Rectal smooth muscle tissue (tissue), 1 donor: ENCODE measurements at regions not wholly inside any gene's neighbourhood (a gene's known extent, or its start where the extent isn't known, plus 50 kb on each side); places are given as distances from the start of the nearest gene placed in this dataset.

Experiments used
- H3K27ac ChIP-seq: one replicate; pipeline ENCODE4 v1.7.0; 2013; ENCODE audit warnings: low read depth, low read length, inconsistent platforms
- H3K27me3 ChIP-seq: one replicate; pipeline ENCODE4 v1.7.0; 2013; ENCODE audit warnings: low read length; ENCODE audit not compliant: control insufficient read depth, insufficient read depth
- H3K36me3 ChIP-seq: one replicate; pipeline ENCODE4 v1.7.0; 2013; ENCODE audit warnings: low read length; ENCODE audit not compliant: control insufficient read depth, insufficient read depth
- H3K4me1 ChIP-seq: one replicate; pipeline ENCODE4 v1.7.0; 2013; ENCODE audit warnings: low read length; ENCODE audit not compliant: control insufficient read depth, insufficient read depth
- H3K4me3 ChIP-seq: one replicate; pipeline ENCODE4 v1.7.0; 2013; ENCODE audit warnings: low read length
- H3K9ac ChIP-seq: one replicate; pipeline ENCODE4 v1.7.0; 2013; ENCODE audit warnings: low read length

- H3K27ac ChIP-seq: no peak overlapping the region
- no peak overlapping the region for H3K9ac ChIP-seq
- no peaks in the 10 kb centered on the region for H3K36me3 ChIP-seq
- no peaks in the 10 kb centered on the region for H3K27me3 ChIP-seq
- H3K4me1 ChIP-seq: no peaks in the 10 kb centered on the region
- H3K4me3 ChIP-seq: no peak overlapping the region
Observed at GRCh38 chr7:15921576-15921975, 235.1 kb upstream of the MEOX2 start.

DNA sequence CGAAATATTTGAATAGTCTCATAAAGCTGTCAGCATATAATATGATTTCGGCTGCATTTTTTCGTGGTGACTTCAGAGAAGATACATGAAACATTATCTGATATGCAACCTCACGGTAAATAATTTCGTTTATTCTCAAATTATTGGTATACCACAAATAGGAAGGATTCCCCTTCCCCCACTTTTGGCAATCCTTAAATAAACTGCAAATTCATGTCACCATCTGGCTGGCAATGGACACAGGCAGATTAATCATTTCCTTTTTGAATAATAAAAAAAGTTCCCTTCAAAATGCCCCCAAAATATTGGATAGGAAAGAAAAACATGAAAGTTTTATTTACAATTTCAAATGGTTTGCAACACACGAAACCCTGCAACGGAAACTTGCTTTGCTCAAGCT is 234.5 kb upstream of the MEOX2 start:
- Histone ChIP-seq H3K36me3 (no peaks in the 10 kb centered on the region), H3K4me3 (no peak overlapping the region)

GRCh38 chr7:15916681-15917380 is 230.3 kb upstream of the MEOX2 start:
- Histone ChIP-seq H3K27ac (no peak overlapping the region), H3K27me3 (no peaks in the 10 kb centered on the region), H3K9ac (no peak overlapping the region), H3K4me1 (peaks cover 2% of the 10 kb centered on the region), H3K4me3 (no peak overlapping the region), H3K36me3 (no peaks in the 10 kb centered on the region)

More for the DNA sequence above, 234.5 kb upstream of the MEOX2 start:
- Histone ChIP-seq H3K4me1 (peaks cover 2% of the 10 kb centered on the region), H3K27me3 (no peaks in the 10 kb centered on the region), H3K9ac (no peak overlapping the region), H3K27ac (no peak overlapping the region)

DNA sequence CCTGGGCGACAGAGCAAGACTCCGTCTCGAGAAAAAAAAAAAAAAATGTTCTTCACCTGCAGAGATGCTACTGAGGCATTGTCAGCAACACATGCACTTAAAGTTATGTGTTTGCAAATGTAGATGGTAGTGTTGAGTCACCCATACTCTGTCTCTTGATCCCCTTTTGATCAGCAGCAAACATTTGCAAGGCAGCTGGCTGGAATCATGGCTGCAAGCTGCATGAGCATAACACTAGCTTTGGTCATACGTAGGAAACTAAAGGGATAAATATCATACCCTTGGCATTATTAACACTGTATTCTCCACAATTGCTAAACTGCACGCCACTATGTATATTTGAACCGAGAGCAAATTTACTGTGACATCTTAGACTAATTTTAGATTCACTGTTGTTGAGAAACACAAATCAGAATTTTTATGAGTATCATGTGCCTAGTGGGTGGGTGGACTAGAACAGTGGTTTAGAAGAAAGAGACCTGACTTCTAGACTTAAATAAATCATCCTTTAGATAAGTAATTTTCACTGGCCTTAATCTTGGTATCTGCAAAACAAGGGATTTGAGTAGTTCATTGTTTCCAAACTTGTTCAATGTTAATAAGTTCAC is 229.3 kb upstream of the MEOX2 start:
- Histone ChIP-seq H3K4me1 (peaks cover 2% of the 10 kb centered on the region), H3K27ac (no peak overlapping the region), H3K4me3 (no peak overlapping the region), H3K36me3 (no peaks in the 10 kb centered on the region), H3K9ac (no peak overlapping the region), H3K27me3 (no peaks in the 10 kb centered on the region)

DNA sequence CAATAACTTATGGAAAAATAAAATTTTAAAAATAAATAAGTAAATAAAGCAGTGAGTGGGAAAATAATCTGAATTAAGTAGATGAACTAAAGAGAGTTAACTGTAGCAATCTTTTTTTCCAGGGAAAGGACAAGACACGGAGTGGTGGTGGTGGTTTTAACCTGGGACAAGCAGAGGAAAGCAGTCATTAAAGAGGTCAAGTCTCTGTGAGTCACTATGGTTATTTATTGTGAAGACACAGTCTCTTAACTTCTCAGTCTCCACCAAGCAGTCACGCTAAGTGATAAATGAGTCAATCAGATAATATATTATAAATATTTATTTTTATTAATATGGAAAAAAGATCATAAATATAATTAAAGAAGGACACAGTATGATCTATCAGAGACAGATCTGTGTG is 228.1 kb upstream of the MEOX2 start:
- Histone ChIP-seq H3K36me3 (no peaks in the 10 kb centered on the region), H3K4me3 (no peak overlapping the region), H3K9ac (no peak overlapping the region), H3K4me1 (peaks cover 2% of the 10 kb centered on the region), H3K27ac (no peak overlapping the region), H3K27me3 (no peaks in the 10 kb centered on the region)

DNA sequence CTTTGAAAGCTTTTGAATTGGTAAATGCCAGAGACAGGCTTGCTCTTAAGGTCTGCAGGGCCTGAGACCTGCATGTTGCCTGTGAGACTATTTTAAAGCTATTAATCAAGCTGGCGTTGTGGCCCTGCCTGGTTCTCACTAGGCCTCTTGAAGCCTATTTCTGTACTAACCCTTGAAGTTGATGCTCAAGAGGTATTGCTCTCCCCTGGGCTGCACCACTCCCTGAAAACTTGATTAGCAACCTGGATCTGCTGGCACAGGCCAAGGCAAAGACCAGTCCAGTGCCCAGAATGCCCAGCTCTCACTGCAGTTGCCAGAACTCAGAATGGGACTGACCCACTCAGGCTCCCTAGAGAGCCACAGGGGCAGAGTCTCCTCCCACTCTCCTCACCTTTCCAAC is 220.0 kb upstream of the MEOX2 start:
- H3K4me3 ChIP-seq: no peak overlapping the region
- no peak overlapping the region for H3K9ac ChIP-seq
- peak overlapping the region; percentile 56 for H3K27ac ChIP-seq

GRCh38 chr7:15905251-15906040 is 219.0 kb upstream of the MEOX2 start:
- no peaks in the 10 kb centered on the region for H3K27me3 ChIP-seq
- H3K4me1 ChIP-seq: peaks cover 10% of the 10 kb centered on the region
- no peak overlapping the region for H3K9ac ChIP-seq
- H3K4me3 ChIP-seq: no peak overlapping the region
- H3K27ac ChIP-seq: peak overlapping the region; percentile 40
- H3K36me3 ChIP-seq: no peaks in the 10 kb centered on the region

More for the DNA sequence above, 220.0 kb upstream of the MEOX2 start:
- Histone ChIP-seq H3K36me3 (no peaks in the 10 kb centered on the region), H3K4me1 (peaks cover 10% of the 10 kb centered on the region), H3K27me3 (no peaks in the 10 kb centered on the region)

GRCh38 chr7:15891151-15891881 is 204.8 kb upstream of the MEOX2 start:
- Histone ChIP-seq H3K27ac (no peak overlapping the region), H3K9ac (no peak overlapping the region), H3K36me3 (no peaks in the 10 kb centered on the region), H3K4me1 (peaks cover 6% of the 10 kb centered on the region), H3K27me3 (no peaks in the 10 kb centered on the region), H3K4me3 (no peak overlapping the region)

GRCh38 chr7:15889507-15889906 is 203.0 kb upstream of the MEOX2 start:
- H3K4me1 ChIP-seq: peaks cover 6% of the 10 kb centered on the region
- no peaks in the 10 kb centered on the region for H3K27me3 ChIP-seq
- H3K4me3 ChIP-seq: no peak overlapping the region
- no peak overlapping the region for H3K9ac ChIP-seq
- no peaks in the 10 kb centered on the region for H3K36me3 ChIP-seq
- H3K27ac ChIP-seq: no peak overlapping the region

GRCh38 chr7:15888090-15888489 is 201.6 kb upstream of the MEOX2 start:
- H3K36me3 ChIP-seq: no peaks in the 10 kb centered on the region
- peaks cover 6% of the 10 kb centered on the region for H3K4me1 ChIP-seq
- H3K4me3 ChIP-seq: no peak overlapping the region
- H3K27me3 ChIP-seq: no peaks in the 10 kb centered on the region
- no peak overlapping the region for H3K9ac ChIP-seq
- H3K27ac ChIP-seq: no peak overlapping the region

GRCh38 chr7:15886626-15887025 is 200.1 kb upstream of the MEOX2 start:
- Histone ChIP-seq H3K4me3 (no peak overlapping the region), H3K27ac (no peak overlapping the region), H3K4me1 (peaks cover 5% of the 10 kb centered on the region), H3K27me3 (no peaks in the 10 kb centered on the region), H3K9ac (no peak overlapping the region), H3K36me3 (no peaks in the 10 kb centered on the region)

GRCh38 chr7:15885678-15886077 is 199.2 kb upstream of the MEOX2 start:
- H3K4me1 ChIP-seq: peaks cover 2% of the 10 kb centered on the region
- H3K27ac ChIP-seq: no peak overlapping the region
- H3K9ac ChIP-seq: no peak overlapping the region
- H3K36me3 ChIP-seq: no peaks in the 10 kb centered on the region
- no peak overlapping the region for H3K4me3 ChIP-seq
- no peaks in the 10 kb centered on the region for H3K27me3 ChIP-seq
